HepG2 (cell line): ENCODE measurements at regions not wholly inside any gene's neighbourhood (a gene's known extent, or its start where the extent isn't known, plus 50 kb on each side); places are given as distances from the start of the nearest gene placed in this dataset.

ENCODE experiments used
- ATAC-seq: fragments of 200-7000 bp; cut with Tn5 transposase; 3 replicates; pipeline ENCODE4 v1.9.1; 2020; ENCODE audit warnings: mild to moderate bottlenecking, moderate library complexity
- BruUV-seq: library from RNA; stranded (reverse); fragments of 400-500 nt; replicated peaks from 2 replicates; lab custom pipeline; 2021; lab: Mats Ljungman, UMichigan
- CTCF ChIA-PET: fragments of 300-600 bp; formaldehyde crosslinking; extraction: SDS; loops from one replicate; lab custom pipeline; 2021; ENCODE audit warnings: low total read pairs, inconsistent platforms, low intra/inter-chr PET ratio; lab: Yijun Ruan, JAX
- POLR2A ChIA-PET: fragments of 350-600 bp; sonication (Branson Sonifier 250); formaldehyde crosslinking; loops from one replicate; lab custom pipeline; 2020; ENCODE audit warnings: antibody characterized with exemption, inconsistent platforms; lab: Yijun Ruan, JAX
- DNase-seq: peaks from one replicate; pipeline ENCODE4 v3.0.0-alpha.2; 2015; ENCODE audit warnings: low spot score
- FAIRE-seq: peaks from 3 replicates; lab custom pipeline; 2011; peaks lifted over from hg19 to GRCh38; lab: Jason Lieb, UNC
- H2AFZ ChIP-seq: one replicate; pipeline ENCODE4 v1.6.1; 2011; ENCODE audit warnings: low read length, inconsistent platforms
- H3K27ac ChIP-seq: fragments of 300-600 bp; 3 replicates; pipeline ENCODE4 v1.8.0; 2011; ENCODE audit warnings: mixed run types, mild to moderate bottlenecking, mixed read lengths, low read length, inconsistent platforms; ENCODE audit not compliant: insufficient read depth; ENCODE audit errors: extremely low read length
- H3K27me3 ChIP-seq, 2 experiments: fragments of 200-600 bp in 1 of 2; 2 replicates in 1 of 2; 3 replicates in 1 of 2; pipeline versions ENCODE4 v1.6.0 to v1.8.0; 2011; ENCODE audit warnings: low read length in 2 of 2, mild to moderate bottlenecking in 2 of 2, moderate library complexity in 2 of 2, inconsistent platforms in 1 of 2; ENCODE audit not compliant: insufficient read depth in 2 of 2, control insufficient read depth in 1 of 2
- H3K36me3 ChIP-seq, 2 experiments: fragments of 200-600 bp in 1 of 2; replicated peaks in 1 of 2; 2 replicates in 1 of 2; 3 replicates in 1 of 2; pipeline versions ENCODE4 v1.5.1 to v1.8.0; 2011; ENCODE audit warnings: low read length in 2 of 2, inconsistent platforms in 1 of 2; ENCODE audit not compliant: insufficient read depth in 2 of 2, control insufficient read depth in 1 of 2
- H3K4me1 ChIP-seq: 2 replicates; pipeline ENCODE4 v1.5.1; 2012; ENCODE audit warnings: low read length, inconsistent platforms; ENCODE audit not compliant: insufficient read depth
- H3K4me2 ChIP-seq: 2 replicates; pipeline ENCODE4 v1.6.0; 2011; ENCODE audit warnings: low read depth, low read length, inconsistent platforms
- H3K4me3 ChIP-seq, 3 experiments: fragments of 200-600 bp in 1 of 3; sonication (generic), shearing (Covaris generic) in 1 of 3; replicated peaks in 1 of 3; 2 replicates each; pipeline ENCODE4 v1.5.1; 2011 to 2016; ENCODE audit warnings: low read length in 3 of 3, inconsistent platforms in 2 of 3, low read depth in 2 of 3, mild to moderate bottlenecking in 2 of 3, control low read depth in 1 of 3, mixed read lengths in 1 of 3; ENCODE audit not compliant: insufficient read depth in 1 of 3
- H3K79me2 ChIP-seq: one replicate; pipeline ENCODE4 v1.6.1; 2011; ENCODE audit warnings: low read length, inconsistent platforms; ENCODE audit not compliant: insufficient read depth
- H3K9ac ChIP-seq: 2 replicates; pipeline ENCODE4 v1.6.0; 2011; ENCODE audit warnings: mild to moderate bottlenecking, low read depth, low read length, inconsistent platforms; ENCODE audit not compliant: insufficient read depth
- H3K9me3 ChIP-seq: 2 replicates; pipeline ENCODE4 v1.5.1; 2012; ENCODE audit warnings: mild to moderate bottlenecking, low read length
- H4K20me1 ChIP-seq: 2 replicates; pipeline ENCODE4 v1.6.0; 2011; ENCODE audit warnings: inconsistent platforms, mild to moderate bottlenecking, low read length, moderate library complexity; ENCODE audit not compliant: insufficient read depth
- AGO1 ChIP-seq: fragments of 200-400 bp; formaldehyde crosslinking; IDR thresholded peaks from 2 replicates; pipeline ENCODE4 v1.6.1; 2017; ENCODE audit warnings: mild to moderate bottlenecking, low read depth, low read length, moderate library complexity; ENCODE audit not compliant: poor library complexity, severe bottlenecking
- CCDC6 ChIP-seq: sonication (generic); formaldehyde crosslinking; IDR thresholded peaks from 2 replicates; pipeline ENCODE4 v1.8.1; 2022; ENCODE audit warnings: mild to moderate bottlenecking, missing genetic modification reagents, moderate library complexity
- FOXK2 ChIP-seq: fragments of 450-650 bp; IDR thresholded peaks from 2 replicates; pipeline ENCODE4 v1.6.1; 2016
- GTF2F1 ChIP-seq: fragments of 150-350 bp; IDR thresholded peaks from 2 replicates; pipeline ENCODE4 v1.6.1; 2014; ENCODE audit warnings: low read length
- KAT2B ChIP-seq: fragments of 150-350 bp; IDR thresholded peaks from 2 replicates; pipeline ENCODE4 v1.6.1; 2014; ENCODE audit warnings: low read depth, low read length, borderline replicate concordance
- MATR3 ChIP-seq: sonication (generic); formaldehyde crosslinking; IDR thresholded peaks from 2 replicates; pipeline ENCODE4 v1.4.0; 2020; ENCODE audit warnings: missing genetic modification reagents
- PHF5A ChIP-seq: IDR thresholded peaks from one replicate; pipeline ENCODE4 v1.6.1; 2018; ENCODE audit warnings: low read depth, missing genetic modification reagents; ENCODE audit not compliant: unreplicated experiment
- PRDM4 ChIP-seq: sonication (generic); formaldehyde crosslinking; IDR thresholded peaks from 2 replicates; pipeline ENCODE4 v1.9.0; 2021; ENCODE audit warnings: missing genetic modification reagents, borderline replicate concordance
- PREB ChIP-seq: sonication (generic); formaldehyde crosslinking; IDR thresholded peaks from 2 replicates; pipeline ENCODE4 v1.4.0; 2020; ENCODE audit warnings: missing genetic modification reagents
- RBM22 ChIP-seq: fragments of 200-400 bp; formaldehyde crosslinking; optimal IDR thresholded peaks from 2 replicates; pipeline ENCODE3; 2017; ENCODE audit warnings: mild to moderate bottlenecking, low read length, moderate library complexity
- TEAD3 ChIP-seq: optimal IDR thresholded peaks from 2 replicates; pipeline ENCODE3; 2016; ENCODE audit warnings: borderline replicate concordance
- ZNF431 ChIP-seq: sonication (generic); formaldehyde crosslinking; IDR thresholded peaks from 2 replicates; pipeline ENCODE4 v1.9.0; 2022; ENCODE audit warnings: missing genetic modification reagents, low read depth, mild to moderate bottlenecking, borderline replicate concordance
- ZNF597 ChIP-seq: sonication (generic); formaldehyde crosslinking; IDR thresholded peaks from 2 replicates; pipeline ENCODE4 v1.5.0; 2020; ENCODE audit warnings: missing genetic modification reagents
- WGBS: methylation state at CpG from one replicate; pipeline ENCODE4 v1.1.6; 2017; ENCODE audit warnings: low lambda C conversion rate; 5-methylcytosine and 5-hydroxymethylcytosine counted together
- in situ Hi-C: cut with HindIII; loops from 2 replicates; pipeline ENCODE4 v1.10.0; 2017; ENCODE audit warnings: low pct_unique_long_range_greater_than_20kb; ENCODE audit not compliant: extremely low pct_ligation_motif_present
- intact Hi-C: fragments of 100-400 bp; cut with micrococcal nuclease; formaldehyde crosslinking; loops from one replicate; pipeline ENCODE4 v1.10.0; 2022; ENCODE audit not compliant: unreplicated experiment
- TF ChIP-seq, protein P1 (sequence below): sonication (generic); formaldehyde crosslinking; IDR thresholded peaks from 2 replicates; pipeline ENCODE4 v1.4.0; 2020; ENCODE audit warnings: missing genetic modification reagents
- TF ChIP-seq, protein P2 (sequence below): sonication (generic); formaldehyde crosslinking; IDR thresholded peaks from 2 replicates; pipeline ENCODE4 v1.4.0; 2020; ENCODE audit warnings: missing genetic modification reagents

- BruUV-seq, result no TSS peak
- H3K27me3 ChIP-seq, result peaks cover 6 to 26% of the 10 kb centered on the region in 2 experiments; a peak in 4 of 5 replicates
- in situ Hi-C loops, result no loop called here
Observed at GRCh38 chr6:170067923-170068360, 222.9 kb downstream of the DLL1 start.

More at GRCh38 chr6:170067923-170068360, 222.9 kb downstream of the DLL1 start:
- ATAC-seq, result no peak; the same call in 2 of the 3 replicates
- Histone ChIP-seq H3K9me3 (peaks cover 6% of the 10 kb centered on the region; the same call in 1 of the 2 replicates), H3K36me3 (no peaks in the 10 kb centered on the region)
- CTCF ChIA-PET, result no interaction called here
- intact Hi-C loops, result no loop called here
- TF ChIP-seq TEAD3 (CRISPR knock-in tag) (no peak), MATR3 (no peak), AGO1 (no peak), PHF5A (CRISPR knock-in tag) (no peak), GTF2F1 (no peak), ZNF597 (CRISPR knock-in tag) (no peak), RBM22 (no peak), PRDM4 (CRISPR knock-in tag) (no peak), CCDC6 (CRISPR knock-in tag) (no peak), FOXK2 (no peak), ZNF431 (CRISPR knock-in tag) (no peak), PREB (CRISPR knock-in tag) (no peak), KAT2B (no peak)
- TF ChIP-seq, protein P1, sequence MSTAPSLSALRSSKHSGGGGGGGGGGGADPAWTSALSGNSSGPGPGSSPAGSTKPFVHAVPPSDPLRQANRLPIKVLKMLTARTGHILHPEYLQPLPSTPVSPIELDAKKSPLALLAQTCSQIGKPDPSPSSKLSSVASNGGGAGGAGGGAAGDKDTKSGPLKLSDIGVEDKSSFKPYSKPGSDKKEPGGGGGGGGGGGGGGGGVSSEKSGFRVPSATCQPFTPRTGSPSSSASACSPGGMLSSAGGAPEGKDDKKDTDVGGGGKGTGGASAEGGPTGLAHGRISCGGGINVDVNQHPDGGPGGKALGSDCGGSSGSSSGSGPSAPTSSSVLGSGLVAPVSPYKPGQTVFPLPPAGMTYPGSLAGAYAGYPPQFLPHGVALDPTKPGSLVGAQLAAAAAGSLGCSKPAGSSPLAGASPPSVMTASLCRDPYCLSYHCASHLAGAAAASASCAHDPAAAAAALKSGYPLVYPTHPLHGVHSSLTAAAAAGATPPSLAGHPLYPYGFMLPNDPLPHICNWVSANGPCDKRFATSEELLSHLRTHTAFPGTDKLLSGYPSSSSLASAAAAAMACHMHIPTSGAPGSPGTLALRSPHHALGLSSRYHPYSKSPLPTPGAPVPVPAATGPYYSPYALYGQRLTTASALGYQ (CRISPR knock-in tag), result no peak
- TF ChIP-seq, protein P2, sequence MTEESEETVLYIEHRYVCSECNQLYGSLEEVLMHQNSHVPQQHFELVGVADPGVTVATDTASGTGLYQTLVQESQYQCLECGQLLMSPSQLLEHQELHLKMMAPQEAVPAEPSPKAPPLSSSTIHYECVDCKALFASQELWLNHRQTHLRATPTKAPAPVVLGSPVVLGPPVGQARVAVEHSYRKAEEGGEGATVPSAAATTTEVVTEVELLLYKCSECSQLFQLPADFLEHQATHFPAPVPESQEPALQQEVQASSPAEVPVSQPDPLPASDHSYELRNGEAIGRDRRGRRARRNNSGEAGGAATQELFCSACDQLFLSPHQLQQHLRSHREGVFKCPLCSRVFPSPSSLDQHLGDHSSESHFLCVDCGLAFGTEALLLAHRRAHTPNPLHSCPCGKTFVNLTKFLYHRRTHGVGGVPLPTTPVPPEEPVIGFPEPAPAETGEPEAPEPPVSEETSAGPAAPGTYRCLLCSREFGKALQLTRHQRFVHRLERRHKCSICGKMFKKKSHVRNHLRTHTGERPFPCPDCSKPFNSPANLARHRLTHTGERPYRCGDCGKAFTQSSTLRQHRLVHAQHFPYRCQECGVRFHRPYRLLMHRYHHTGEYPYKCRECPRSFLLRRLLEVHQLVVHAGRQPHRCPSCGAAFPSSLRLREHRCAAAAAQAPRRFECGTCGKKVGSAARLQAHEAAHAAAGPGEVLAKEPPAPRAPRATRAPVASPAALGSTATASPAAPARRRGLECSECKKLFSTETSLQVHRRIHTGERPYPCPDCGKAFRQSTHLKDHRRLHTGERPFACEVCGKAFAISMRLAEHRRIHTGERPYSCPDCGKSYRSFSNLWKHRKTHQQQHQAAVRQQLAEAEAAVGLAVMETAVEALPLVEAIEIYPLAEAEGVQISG (CRISPR knock-in tag), result no peak
- TF ChIP-seq, all 625 proteins: peak for 0
- Histone ChIP-seq H3K79me2 (no peaks in the 10 kb centered on the region), H3K27ac (no peak overlapping the region), H3K4me3 (no peak overlapping the region), H3K9ac (no peak overlapping the region), H4K20me1 (no peaks in the 10 kb centered on the region), H3K4me2 (no peak overlapping the region), H3K4me1 (no peaks in the 10 kb centered on the region), H2AFZ (no peak overlapping the region)
- WGBS, result 2% methylated on average over 8 of the region's 12 CpGs
- POLR2A ChIA-PET, result no interaction called here
- DNase-seq (no peak), FAIRE-seq (no peak)
